ENCODE measurements at regions not wholly inside any gene's neighbourhood (a gene's known extent, or its start where the extent isn't known, plus 50 kb on each side); places are given as distances from the start of the nearest gene placed in this dataset.

GRCh38 chr9:1612886-1613285 is 402.3 kb upstream of the SMARCA2 start:
- no peak for DNase-seq (ENCODE audit: low read depth)
- no peak for TF ChIP-seq CTCF (IDR thresholded peaks at IDR 0.05; ENCODE audit: low read depth, low read length, missing control alignments)
- H3K4me3 ChIP-seq (ENCODE audit: low read depth, low read length), result no peak overlapping the region

GRCh38 chr9:1617419-1617818 is 397.7 kb upstream of the SMARCA2 start:
- no peak overlapping the region for H3K4me3 ChIP-seq (ENCODE audit: low read depth, low read length)
- no peak for TF ChIP-seq CTCF (IDR thresholded peaks at IDR 0.05; ENCODE audit: low read depth, low read length, missing control alignments)
- no peak for DNase-seq (ENCODE audit: low read depth)

GRCh38 chr9:1619915-1620710 is 395.0 kb upstream of the SMARCA2 start:
- no peak overlapping the region for H3K4me3 ChIP-seq (ENCODE audit: low read depth, low read length)
- no peak for TF ChIP-seq CTCF (IDR thresholded peaks at IDR 0.05; ENCODE audit: low read depth, low read length, missing control alignments)
- DNase-seq (ENCODE audit: low read depth), result no peak

- H3K4me3 ChIP-seq (ENCODE audit: low read depth, low read length), result no peak overlapping the region
- DNase-seq (ENCODE audit: low read depth), result no peak
- TF ChIP-seq CTCF (IDR thresholded peaks at IDR 0.05; ENCODE audit: low read depth, low read length, missing control alignments), result no peak
Observed at GRCh38 chr9:1637401-1637800, 377.7 kb upstream of the SMARCA2 start.

DNA sequence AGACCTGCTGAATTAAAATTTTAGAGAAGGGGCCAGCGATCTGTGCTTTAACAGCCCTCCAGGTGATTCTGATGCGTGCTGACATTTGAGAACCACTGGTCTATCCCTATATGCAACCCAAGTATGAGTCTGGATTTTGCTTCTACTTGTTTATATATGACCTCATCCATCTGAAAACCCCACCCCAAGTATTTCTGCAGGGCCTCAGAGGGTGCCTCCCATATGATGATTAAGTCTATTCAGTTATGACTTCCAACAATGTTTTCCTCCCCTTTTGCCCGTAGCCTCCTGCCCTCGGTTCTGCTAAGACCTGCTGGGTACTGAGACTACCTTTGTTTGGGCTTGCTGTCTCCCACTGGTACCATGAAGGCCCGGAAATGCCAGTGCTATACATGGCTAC is 376.0 kb upstream of the SMARCA2 start:
- H3K4me3 ChIP-seq (ENCODE audit: low read depth, low read length), result no peak overlapping the region
- no peak for DNase-seq (ENCODE audit: low read depth)
- no peak for TF ChIP-seq CTCF (IDR thresholded peaks at IDR 0.05; ENCODE audit: low read depth, low read length, missing control alignments)

- H3K4me3 ChIP-seq (ENCODE audit: low read depth, low read length), result no peak overlapping the region
- DNase-seq (ENCODE audit: low read depth), result no peak
- TF ChIP-seq CTCF (IDR thresholded peaks at IDR 0.05; ENCODE audit: low read depth, low read length, missing control alignments), result no peak
Observed at GRCh38 chr9:1647776-1648175, 367.4 kb upstream of the SMARCA2 start.

DNA sequence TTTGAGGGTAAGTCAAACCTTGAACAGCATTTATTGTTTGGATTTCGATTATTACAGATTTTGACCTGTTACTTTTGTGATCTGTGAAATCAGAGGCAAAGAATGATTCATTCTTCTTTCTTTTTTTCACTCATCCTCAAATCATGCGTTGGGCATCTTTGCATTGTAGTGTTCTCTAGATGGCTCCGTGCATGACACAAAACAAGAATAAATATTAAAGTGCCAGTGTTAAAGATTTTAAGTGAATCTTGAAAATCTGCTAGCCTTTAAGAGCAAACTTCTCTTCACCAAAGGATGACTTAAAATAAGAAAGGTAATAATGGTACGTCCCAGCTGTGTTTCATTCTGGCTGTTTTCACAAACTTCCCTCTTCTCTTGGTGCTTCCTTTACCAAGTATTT is 361.9 kb upstream of the SMARCA2 start:
- no peak overlapping the region for H3K4me3 ChIP-seq (ENCODE audit: low read depth, low read length)
- TF ChIP-seq CTCF (IDR thresholded peaks at IDR 0.05; ENCODE audit: low read depth, low read length, missing control alignments), result no peak
- DNase-seq (ENCODE audit: low read depth), result no peak

Data from GM12864 (cell line).